ENCODE measurements at regions not wholly inside any gene's neighbourhood (a gene's known extent, or its start where the extent isn't known, plus 50 kb on each side); places are given as distances from the start of the nearest gene placed in this dataset.

- TF ChIP-seq EZH2 (IDR thresholded peaks at IDR 0.05; ENCODE audit: low read length): no peak
- TF ChIP-seq CTCF (optimal IDR thresholded peaks at IDR 0.05 in 1 of 3, IDR thresholded peaks at IDR 0.05 in 1 of 3, conservative IDR thresholded peaks at IDR 0.05 in 1 of 3; ENCODE audit: extremely low read depth in 1 of 3, insufficient read depth in 2 of 3, low read length in 3 of 3): no peak
These were observed 58.7 kb upstream of the PCSK2 start for GRCh38 chr20:17168026-17168612.

Measured in keratinocyte (primary cell).